ENCODE measurements at regions not wholly inside any gene's neighbourhood (a gene's known extent, or its start where the extent isn't known, plus 50 kb on each side); places are given as distances from the start of the nearest gene placed in this dataset.

- POLR2A ChIA-PET (ENCODE audit: unreplicated experiment) = no interaction called here
- no TSS peak for BruUV-seq (replicated peaks)
Measured at GRCh38 chr4:153919667-153920066, 130.8 kb upstream of the SFRP2 start.

DNA sequence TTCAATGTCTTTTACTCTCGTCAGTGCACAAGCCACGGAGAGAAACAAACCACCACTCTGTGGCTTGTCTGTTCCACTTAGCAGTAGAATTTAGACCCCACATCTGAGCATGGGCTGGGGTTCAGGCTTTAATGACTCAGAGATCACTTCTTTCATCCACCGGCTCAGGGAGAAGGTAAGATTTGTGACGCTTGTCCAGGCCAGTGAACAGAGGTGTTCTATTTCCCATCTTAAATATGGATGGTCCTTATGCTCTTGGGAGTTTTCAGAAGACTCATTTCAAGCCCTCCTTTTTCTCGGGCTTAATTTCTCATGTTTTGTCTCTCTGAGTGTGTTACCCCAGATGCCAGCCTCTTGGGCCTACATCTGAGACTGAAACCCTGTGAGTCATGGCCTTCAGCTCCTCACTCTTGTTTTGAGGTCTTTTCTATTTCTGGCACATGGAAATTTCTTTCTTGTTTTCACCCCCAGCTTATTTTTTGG is 127.4 kb upstream of the SFRP2 start:
- no peaks in the 10 kb centered on the region for H3K4me1 ChIP-seq (replicated peaks; ENCODE audit: insufficient read depth)
- H3K36me3 ChIP-seq (ENCODE audit: low read depth) = no peaks in the 10 kb centered on the region
- no peak overlapping the region for H3K4me2 ChIP-seq
- no peak overlapping the region for H2AFZ ChIP-seq
- H3K9me3 ChIP-seq (ENCODE audit: insufficient read depth, low read depth) = no peaks in the 10 kb centered on the region
- intact Hi-C loops (cut with micrococcal nuclease; ENCODE audit: unreplicated experiment) = no loop called here
- BruUV-seq (replicated peaks) = no TSS peak
- H3K27ac ChIP-seq = no peak overlapping the region
- TF ChIP-seq EZH2 (IDR thresholded peaks at IDR 0.05; ENCODE audit: low read depth) (no peak), CTCF (conservative IDR thresholded peaks at IDR 0.05) (no peak)
- H4K20me1 ChIP-seq (ENCODE audit: insufficient read depth) = no peaks in the 10 kb centered on the region
- H3K4me3 ChIP-seq = no peak overlapping the region
- no peak for DNase-seq
- ChIA-PET POLR2A (ENCODE audit: unreplicated experiment) (no interaction called here), CTCF (no interaction called here)
- H3K27me3 ChIP-seq (ENCODE audit: insufficient read depth, low read depth) = no peaks in the 10 kb centered on the region
- H3F3A ChIP-seq (ENCODE audit: insufficient read depth, low read depth) = no peaks in the 10 kb centered on the region
- no peaks in the 10 kb centered on the region for H3K9me2 ChIP-seq (ENCODE audit: insufficient read depth)
- H3K79me2 ChIP-seq (ENCODE audit: low read depth) = no peaks in the 10 kb centered on the region

More at GRCh38 chr4:153919667-153920066, 130.8 kb upstream of the SFRP2 start:
- H3K79me2 ChIP-seq (ENCODE audit: low read depth) = no peaks in the 10 kb centered on the region
- H3K4me2 ChIP-seq = no peak overlapping the region
- H3K4me3 ChIP-seq = no peak overlapping the region
- H4K20me1 ChIP-seq (ENCODE audit: insufficient read depth) = no peaks in the 10 kb centered on the region
- H3K9me2 ChIP-seq (ENCODE audit: insufficient read depth) = no peaks in the 10 kb centered on the region
- H3K9me3 ChIP-seq (ENCODE audit: insufficient read depth, low read depth) = no peaks in the 10 kb centered on the region
- H3F3A ChIP-seq (ENCODE audit: insufficient read depth, low read depth) = no peaks in the 10 kb centered on the region
- intact Hi-C loops (cut with micrococcal nuclease; ENCODE audit: unreplicated experiment) = no loop called here
- CTCF ChIA-PET = no interaction called here
- no peak overlapping the region for H3K27ac ChIP-seq
- DNase-seq = no peak
- H2AFZ ChIP-seq = no peak overlapping the region
- no peaks in the 10 kb centered on the region for H3K36me3 ChIP-seq (ENCODE audit: low read depth)
- no peak for TF ChIP-seq EZH2 (IDR thresholded peaks at IDR 0.05; ENCODE audit: low read depth)
- TF ChIP-seq CTCF (conservative IDR thresholded peaks at IDR 0.05) = no peak
- H3K4me1 ChIP-seq (replicated peaks; ENCODE audit: insufficient read depth) = no peaks in the 10 kb centered on the region
- no peaks in the 10 kb centered on the region for H3K27me3 ChIP-seq (ENCODE audit: insufficient read depth, low read depth)

- Histone ChIP-seq H4K20me1 (ENCODE audit: insufficient read depth) (no peaks in the 10 kb centered on the region), H3K9me2 (ENCODE audit: insufficient read depth) (no peaks in the 10 kb centered on the region), H3F3A (ENCODE audit: insufficient read depth, low read depth) (no peaks in the 10 kb centered on the region), H3K4me1 (replicated peaks; ENCODE audit: insufficient read depth) (no peaks in the 10 kb centered on the region), H3K27ac (no peak overlapping the region), H3K79me2 (ENCODE audit: low read depth) (no peaks in the 10 kb centered on the region), H2AFZ (no peak overlapping the region), H3K27me3 (ENCODE audit: insufficient read depth, low read depth) (no peaks in the 10 kb centered on the region), H3K36me3 (ENCODE audit: low read depth) (no peaks in the 10 kb centered on the region), H3K4me2 (no peak overlapping the region), H3K9me3 (ENCODE audit: insufficient read depth, low read depth) (no peaks in the 10 kb centered on the region), H3K4me3 (no peak overlapping the region)
- intact Hi-C loops (cut with micrococcal nuclease; ENCODE audit: unreplicated experiment) = no loop called here
- POLR2A ChIA-PET (ENCODE audit: unreplicated experiment) = no interaction called here
- TF ChIP-seq EZH2 (IDR thresholded peaks at IDR 0.05; ENCODE audit: low read depth) = no peak
- TF ChIP-seq CTCF (conservative IDR thresholded peaks at IDR 0.05) = no peak
- CTCF ChIA-PET = no interaction called here
- no TSS peak for BruUV-seq (replicated peaks)
- no peak for DNase-seq
Measured at GRCh38 chr4:153912301-153912700, 123.4 kb upstream of the SFRP2 start.
